ENCODE measurements at regions not wholly inside any gene's neighbourhood (a gene's known extent, or its start where the extent isn't known, plus 50 kb on each side); places are given as distances from the start of the nearest gene placed in this dataset.
"Not testable (repeated sequence)": the region's sequence is repeated elsewhere in the genome, so short reads cannot be mapped to it uniquely, and the experiment has no call there.

- no peaks in the 10 kb centered on the region for H3K36me3 Mint-ChIP-seq (ENCODE audit: low read depth, unreplicated experiment)
- H3K4me1 Mint-ChIP-seq (ENCODE audit: unreplicated experiment): no peaks in the 10 kb centered on the region
- no peaks in the 10 kb centered on the region for H3K27me3 Mint-ChIP-seq (ENCODE audit: unreplicated experiment)
- no peak overlapping the region for H3K27ac Mint-ChIP-seq (ENCODE audit: unreplicated experiment)
- H3K9me3 Mint-ChIP-seq (ENCODE audit: unreplicated experiment): no peaks in the 10 kb centered on the region
- no peak for DNase-seq (ENCODE audit: low spot score)
- H3K4me3 Mint-ChIP-seq (ENCODE audit: unreplicated experiment): no peak overlapping the region
- no peak for TF ChIP-seq CTCF (IDR thresholded peaks at IDR 0.05; ENCODE audit: unreplicated experiment)
These were observed 286.9 kb upstream of the PTCHD4 start for GRCh38 chr6:48397887-48398286.

- Mint-ChIP-seq H3K9me3 (ENCODE audit: unreplicated experiment) (no peaks in the 10 kb centered on the region), H3K4me3 (ENCODE audit: unreplicated experiment) (no peak overlapping the region), H3K4me1 (ENCODE audit: unreplicated experiment) (no peaks in the 10 kb centered on the region), H3K27me3 (ENCODE audit: unreplicated experiment) (no peaks in the 10 kb centered on the region), H3K36me3 (ENCODE audit: low read depth, unreplicated experiment) (no peaks in the 10 kb centered on the region), H3K27ac (ENCODE audit: unreplicated experiment) (no peak overlapping the region)
- TF ChIP-seq CTCF (IDR thresholded peaks at IDR 0.05; ENCODE audit: unreplicated experiment): no peak
- no peak for DNase-seq (ENCODE audit: low spot score)
These were observed 278.4 kb upstream of the PTCHD4 start for GRCh38 chr6:48389146-48390043.

GRCh38 chr6:48388044-48388443 lies 277.0 kb upstream of the PTCHD4 start:
- no peak for DNase-seq (ENCODE audit: low spot score)
- H3K27ac Mint-ChIP-seq (ENCODE audit: unreplicated experiment): no peak overlapping the region
- no peaks in the 10 kb centered on the region for H3K36me3 Mint-ChIP-seq (ENCODE audit: low read depth, unreplicated experiment)
- no peaks in the 10 kb centered on the region for H3K27me3 Mint-ChIP-seq (ENCODE audit: unreplicated experiment)
- no peaks in the 10 kb centered on the region for H3K4me1 Mint-ChIP-seq (ENCODE audit: unreplicated experiment)
- H3K4me3 Mint-ChIP-seq (ENCODE audit: unreplicated experiment): no peak overlapping the region
- TF ChIP-seq CTCF (IDR thresholded peaks at IDR 0.05; ENCODE audit: unreplicated experiment): no peak
- no peaks in the 10 kb centered on the region for H3K9me3 Mint-ChIP-seq (ENCODE audit: unreplicated experiment)

- Mint-ChIP-seq H3K4me3 (ENCODE audit: unreplicated experiment) (no peak overlapping the region), H3K36me3 (ENCODE audit: low read depth, unreplicated experiment) (no peaks in the 10 kb centered on the region), H3K27me3 (ENCODE audit: unreplicated experiment) (no peaks in the 10 kb centered on the region), H3K4me1 (ENCODE audit: unreplicated experiment) (peaks cover 3% of the 10 kb centered on the region), H3K9me3 (ENCODE audit: unreplicated experiment) (no peaks in the 10 kb centered on the region), H3K27ac (ENCODE audit: unreplicated experiment) (no peak overlapping the region)
- no peak for TF ChIP-seq CTCF (IDR thresholded peaks at IDR 0.05; ENCODE audit: unreplicated experiment)
- DNase-seq (ENCODE audit: low spot score): no peak
These were observed 267.9 kb upstream of the PTCHD4 start for GRCh38 chr6:48378884-48379407.

GRCh38 chr6:48377115-48377514 lies 266.1 kb upstream of the PTCHD4 start:
- Mint-ChIP-seq H3K27me3 (ENCODE audit: unreplicated experiment) (no peaks in the 10 kb centered on the region), H3K4me3 (ENCODE audit: unreplicated experiment) (no peak overlapping the region), H3K27ac (ENCODE audit: unreplicated experiment) (no peak overlapping the region), H3K9me3 (ENCODE audit: unreplicated experiment) (no peaks in the 10 kb centered on the region), H3K36me3 (ENCODE audit: low read depth, unreplicated experiment) (peaks cover under 1% of the 10 kb centered on the region), H3K4me1 (ENCODE audit: unreplicated experiment) (peaks cover 3% of the 10 kb centered on the region)
- DNase-seq (ENCODE audit: low spot score): no peak
- TF ChIP-seq CTCF (IDR thresholded peaks at IDR 0.05; ENCODE audit: unreplicated experiment): no peak

- not testable (repeated sequence) for H3K36me3 Mint-ChIP-seq (ENCODE audit: low read depth, unreplicated experiment); H3K9me3 Mint-ChIP-seq (ENCODE audit: unreplicated experiment); DNase-seq (ENCODE audit: low spot score); H3K4me1 Mint-ChIP-seq (ENCODE audit: unreplicated experiment); H3K27me3 Mint-ChIP-seq (ENCODE audit: unreplicated experiment); H3K4me3 Mint-ChIP-seq (ENCODE audit: unreplicated experiment); H3K27ac Mint-ChIP-seq (ENCODE audit: unreplicated experiment)
These were observed 260.2 kb upstream of the PTCHD4 start for GRCh38 chr6:48371226-48371625.
